KMS-11 (cell line): ENCODE measurements at regions not wholly inside any gene's neighbourhood (a gene's known extent, or its start where the extent isn't known, plus 50 kb on each side); places are given as distances from the start of the nearest gene placed in this dataset.

Experiments
- H2AFZ ChIP-seq: fragments of 200-600 bp; sonication (generic); 2 replicates; pipeline ENCODE4 v1.6.1; 2016; ENCODE audit warnings: antibody characterized with exemption, mixed run types, low read depth
- H3K27ac ChIP-seq: fragments of 200-600 bp; sonication (generic); 2 replicates; pipeline ENCODE4 v1.6.1; 2016; ENCODE audit warnings: mild to moderate bottlenecking, mixed run types
- H3K27me3 ChIP-seq: fragments of 200-600 bp; sonication (generic); 2 replicates; pipeline ENCODE4 v1.6.1; 2017; ENCODE audit warnings: mild to moderate bottlenecking, low read depth, mixed run types, moderate library complexity; ENCODE audit not compliant: insufficient read depth
- H3K36me3 ChIP-seq: fragments of 200-600 bp; sonication (generic); 2 replicates; pipeline ENCODE4 v1.6.1; 2017; ENCODE audit warnings: mild to moderate bottlenecking, mixed run types; ENCODE audit not compliant: insufficient read depth
- H3K4me1 ChIP-seq: fragments of 200-600 bp; sonication (generic); 2 replicates; pipeline ENCODE4 v1.6.1; 2016; ENCODE audit warnings: mild to moderate bottlenecking, low read depth, mixed run types; ENCODE audit not compliant: poor library complexity, severe bottlenecking
- H3K4me2 ChIP-seq: fragments of 200-600 bp; sonication (generic); 2 replicates; pipeline ENCODE4 v1.7.0; 2016; ENCODE audit warnings: mild to moderate bottlenecking, mixed run types
- H3K4me3 ChIP-seq: fragments of 200-600 bp; sonication (generic); IDR thresholded peaks from 2 replicates; pipeline ENCODE4 v1.6.1; 2017; ENCODE audit warnings: low read depth, low read length, mixed read lengths; ENCODE audit not compliant: insufficient read depth
- H3K79me2 ChIP-seq: fragments of 200-600 bp; sonication (generic); 2 replicates; pipeline ENCODE4 v1.6.1; 2016; ENCODE audit warnings: low read depth, mixed run types; ENCODE audit not compliant: insufficient read depth
- H3K9ac ChIP-seq: fragments of 200-600 bp; sonication (generic); 2 replicates; pipeline ENCODE4 v1.6.1; 2016; ENCODE audit warnings: mild to moderate bottlenecking, mixed run types
- H4K20me1 ChIP-seq: fragments of 200-600 bp; sonication (generic); 2 replicates; pipeline ENCODE4 v1.6.1; 2016; ENCODE audit warnings: mild to moderate bottlenecking, mixed run types; ENCODE audit not compliant: insufficient read depth
- TF ChIP-seq, protein P1 (sequence below): fragments of 200-600 bp; sonication (generic); conservative IDR thresholded peaks from 2 replicates; pipeline ENCODE4 v1.6.1; 2017; ENCODE audit warnings: low read depth, mild to moderate bottlenecking, antibody characterized with exemption, low read length, moderate library complexity, mixed read lengths

- Histone ChIP-seq H3K4me1 (no peaks in the 10 kb centered on the region), H2AFZ (no peak overlapping the region), H3K27ac (no peak overlapping the region), H3K4me2 (no peak overlapping the region), H3K36me3 (no peaks in the 10 kb centered on the region), H3K27me3 (no peaks in the 10 kb centered on the region), H3K79me2 (no peaks in the 10 kb centered on the region), H3K9ac (no peak overlapping the region), H3K4me3 (no peak overlapping the region), H4K20me1 (no peaks in the 10 kb centered on the region)
- TF ChIP-seq, protein P1, sequence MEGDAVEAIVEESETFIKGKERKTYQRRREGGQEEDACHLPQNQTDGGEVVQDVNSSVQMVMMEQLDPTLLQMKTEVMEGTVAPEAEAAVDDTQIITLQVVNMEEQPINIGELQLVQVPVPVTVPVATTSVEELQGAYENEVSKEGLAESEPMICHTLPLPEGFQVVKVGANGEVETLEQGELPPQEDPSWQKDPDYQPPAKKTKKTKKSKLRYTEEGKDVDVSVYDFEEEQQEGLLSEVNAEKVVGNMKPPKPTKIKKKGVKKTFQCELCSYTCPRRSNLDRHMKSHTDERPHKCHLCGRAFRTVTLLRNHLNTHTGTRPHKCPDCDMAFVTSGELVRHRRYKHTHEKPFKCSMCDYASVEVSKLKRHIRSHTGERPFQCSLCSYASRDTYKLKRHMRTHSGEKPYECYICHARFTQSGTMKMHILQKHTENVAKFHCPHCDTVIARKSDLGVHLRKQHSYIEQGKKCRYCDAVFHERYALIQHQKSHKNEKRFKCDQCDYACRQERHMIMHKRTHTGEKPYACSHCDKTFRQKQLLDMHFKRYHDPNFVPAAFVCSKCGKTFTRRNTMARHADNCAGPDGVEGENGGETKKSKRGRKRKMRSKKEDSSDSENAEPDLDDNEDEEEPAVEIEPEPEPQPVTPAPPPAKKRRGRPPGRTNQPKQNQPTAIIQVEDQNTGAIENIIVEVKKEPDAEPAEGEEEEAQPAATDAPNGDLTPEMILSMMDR: no peak
Observed at GRCh38 chr12:16884819-16885218, 278.9 kb upstream of the LMO3 start.

- H2AFZ ChIP-seq: no peak overlapping the region
- H3K9ac ChIP-seq: no peak overlapping the region
- H3K4me2 ChIP-seq: no peak overlapping the region
- no peaks in the 10 kb centered on the region for H3K4me1 ChIP-seq
- H3K36me3 ChIP-seq: no peaks in the 10 kb centered on the region
- TF ChIP-seq, protein P1: no peak
- H3K27me3 ChIP-seq: no peaks in the 10 kb centered on the region
- no peaks in the 10 kb centered on the region for H4K20me1 ChIP-seq
- H3K79me2 ChIP-seq: no peaks in the 10 kb centered on the region
- no peak overlapping the region for H3K4me3 ChIP-seq
- no peak overlapping the region for H3K27ac ChIP-seq
Observed at GRCh38 chr12:16884056-16884455, 278.1 kb upstream of the LMO3 start.

DNA sequence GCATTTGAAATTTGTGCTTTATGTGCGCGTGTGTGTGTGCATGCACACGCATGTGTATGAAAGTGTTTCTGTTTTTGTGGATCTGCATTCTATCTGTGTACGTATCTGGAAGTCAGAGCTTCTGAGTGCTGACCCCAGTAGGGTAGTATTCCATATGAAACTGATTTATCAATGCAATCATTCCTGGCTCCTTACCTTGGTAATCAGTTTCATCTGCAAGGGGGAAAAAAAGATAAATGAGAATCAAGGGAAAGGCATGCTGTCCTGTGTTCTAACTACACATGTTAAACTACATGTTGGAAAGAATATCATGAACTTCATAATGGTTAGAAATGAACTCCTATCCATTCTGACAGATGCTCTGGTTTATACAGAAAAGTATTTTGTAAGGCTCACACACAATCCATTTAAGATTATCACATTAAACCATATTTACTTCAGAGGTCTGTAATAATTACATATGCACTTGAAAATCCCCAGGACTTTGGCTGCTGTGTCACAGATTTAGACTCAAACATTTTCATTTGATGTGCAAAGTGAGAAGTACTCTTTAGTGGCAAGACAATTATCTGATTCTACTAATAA, 276.1 kb upstream of the LMO3 start:
- no peak overlapping the region for H3K27ac ChIP-seq
- H3K4me1 ChIP-seq: no peaks in the 10 kb centered on the region
- H3K36me3 ChIP-seq: no peaks in the 10 kb centered on the region
- no peak overlapping the region for H2AFZ ChIP-seq
- no peak overlapping the region for H3K4me3 ChIP-seq
- no peaks in the 10 kb centered on the region for H3K79me2 ChIP-seq
- no peaks in the 10 kb centered on the region for H4K20me1 ChIP-seq
- no peaks in the 10 kb centered on the region for H3K27me3 ChIP-seq
- H3K9ac ChIP-seq: no peak overlapping the region
- TF ChIP-seq, protein P1: no peak
- no peak overlapping the region for H3K4me2 ChIP-seq

DNA sequence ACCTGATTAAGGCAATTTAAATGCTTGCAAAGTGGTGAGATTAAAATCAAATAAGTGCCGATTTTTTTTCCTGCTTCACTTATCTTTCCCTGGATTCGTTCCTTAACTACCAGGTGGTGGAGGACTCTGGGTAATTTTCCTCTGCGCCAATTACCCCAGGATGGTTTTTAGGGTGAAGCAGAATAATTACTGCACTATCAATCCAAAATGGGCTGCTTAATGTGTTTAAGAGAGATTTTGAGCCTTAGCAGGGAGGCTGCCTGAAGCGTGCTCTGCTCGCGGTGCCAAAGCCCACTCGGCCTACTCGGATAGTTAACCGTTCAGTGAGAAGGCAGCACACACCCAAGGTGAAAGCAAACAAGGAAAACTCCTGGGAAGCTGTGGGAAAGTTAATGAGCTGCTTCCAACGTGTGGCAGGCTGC, 274.9 kb upstream of the LMO3 start:
- Histone ChIP-seq H3K4me1 (no peaks in the 10 kb centered on the region), H3K36me3 (no peaks in the 10 kb centered on the region), H3K27ac (no peak overlapping the region), H3K4me3 (no peak overlapping the region), H3K9ac (no peak overlapping the region), H2AFZ (no peak overlapping the region), H4K20me1 (no peaks in the 10 kb centered on the region), H3K27me3 (no peaks in the 10 kb centered on the region), H3K4me2 (no peak overlapping the region), H3K79me2 (no peaks in the 10 kb centered on the region)
- TF ChIP-seq, protein P1: no peak
